Right lobe of liver (tissue), 4 donors: ENCODE measurements at regions not wholly inside any gene's neighbourhood (a gene's known extent, or its start where the extent isn't known, plus 50 kb on each side); places are given as distances from the start of the nearest gene placed in this dataset.

Experiments
- POLR2A ChIP-seq: fragments of 450-650 bp; IDR thresholded peaks from one replicate; pipeline ENCODE4 v1.6.1; 2017; ENCODE audit warnings: antibody characterized with exemption, mild to moderate bottlenecking
- TF ChIP-seq, protein P1 (sequence below), 4 donors: fragments of 200-600 bp in 3 of 4; fragments of 450-650 bp in 1 of 4; IDR thresholded peaks; one replicate each; pipeline versions ENCODE4 v1.5.1 to v1.8.0; 2016 to 2022; ENCODE audit warnings: antibody characterized with exemption in 4 of 4, mild to moderate bottlenecking in 2 of 4
- donor health status: DM: no; HTN: no; CAD: no.
- donor health status: DM: no; HTN: no; CAD: no.
- donor health status: DM: no; HTN: yes; CAD: no.

- TF ChIP-seq, protein P1, sequence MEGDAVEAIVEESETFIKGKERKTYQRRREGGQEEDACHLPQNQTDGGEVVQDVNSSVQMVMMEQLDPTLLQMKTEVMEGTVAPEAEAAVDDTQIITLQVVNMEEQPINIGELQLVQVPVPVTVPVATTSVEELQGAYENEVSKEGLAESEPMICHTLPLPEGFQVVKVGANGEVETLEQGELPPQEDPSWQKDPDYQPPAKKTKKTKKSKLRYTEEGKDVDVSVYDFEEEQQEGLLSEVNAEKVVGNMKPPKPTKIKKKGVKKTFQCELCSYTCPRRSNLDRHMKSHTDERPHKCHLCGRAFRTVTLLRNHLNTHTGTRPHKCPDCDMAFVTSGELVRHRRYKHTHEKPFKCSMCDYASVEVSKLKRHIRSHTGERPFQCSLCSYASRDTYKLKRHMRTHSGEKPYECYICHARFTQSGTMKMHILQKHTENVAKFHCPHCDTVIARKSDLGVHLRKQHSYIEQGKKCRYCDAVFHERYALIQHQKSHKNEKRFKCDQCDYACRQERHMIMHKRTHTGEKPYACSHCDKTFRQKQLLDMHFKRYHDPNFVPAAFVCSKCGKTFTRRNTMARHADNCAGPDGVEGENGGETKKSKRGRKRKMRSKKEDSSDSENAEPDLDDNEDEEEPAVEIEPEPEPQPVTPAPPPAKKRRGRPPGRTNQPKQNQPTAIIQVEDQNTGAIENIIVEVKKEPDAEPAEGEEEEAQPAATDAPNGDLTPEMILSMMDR (IDR thresholded peaks at IDR 0.05) = no peak
- TF ChIP-seq POLR2A = no peak
These were observed 163.7 kb downstream of the MACC1 start for GRCh38 chr7:20053334-20054104.
